ENCODE measurements at regions not wholly inside any gene's neighbourhood (a gene's known extent, or its start where the extent isn't known, plus 50 kb on each side); places are given as distances from the start of the nearest gene placed in this dataset.

DNA sequence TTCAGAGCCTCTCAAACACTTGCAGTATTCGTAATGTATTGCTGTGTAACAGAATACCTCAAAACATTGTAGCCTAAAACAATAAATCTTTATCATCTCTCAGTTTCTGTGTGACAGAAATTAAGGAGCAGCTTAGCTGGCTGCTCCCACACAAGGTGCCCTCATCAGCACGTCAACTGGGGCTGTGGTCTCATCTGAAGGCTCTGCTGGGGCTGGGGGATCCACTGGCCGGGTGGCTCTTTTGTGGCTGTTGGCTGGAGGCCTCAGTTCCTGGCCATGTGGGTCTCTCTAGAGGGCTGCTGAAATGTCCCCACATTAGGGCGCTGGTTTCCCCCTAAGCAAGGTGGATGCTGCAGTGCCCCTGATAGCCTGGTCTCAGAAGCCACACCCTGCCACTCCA is 113.4 kb upstream of the CIBAR2 start:
- ATAC-seq (ENCODE audit: insufficient read depth, low FRiP score) (no peak), DNase-seq (no peak)
- no peak overlapping the region for H3K9ac ChIP-seq (ENCODE audit: insufficient read depth in 1 of 2, low read length in 2 of 2)
- TF ChIP-seq, protein P1, sequence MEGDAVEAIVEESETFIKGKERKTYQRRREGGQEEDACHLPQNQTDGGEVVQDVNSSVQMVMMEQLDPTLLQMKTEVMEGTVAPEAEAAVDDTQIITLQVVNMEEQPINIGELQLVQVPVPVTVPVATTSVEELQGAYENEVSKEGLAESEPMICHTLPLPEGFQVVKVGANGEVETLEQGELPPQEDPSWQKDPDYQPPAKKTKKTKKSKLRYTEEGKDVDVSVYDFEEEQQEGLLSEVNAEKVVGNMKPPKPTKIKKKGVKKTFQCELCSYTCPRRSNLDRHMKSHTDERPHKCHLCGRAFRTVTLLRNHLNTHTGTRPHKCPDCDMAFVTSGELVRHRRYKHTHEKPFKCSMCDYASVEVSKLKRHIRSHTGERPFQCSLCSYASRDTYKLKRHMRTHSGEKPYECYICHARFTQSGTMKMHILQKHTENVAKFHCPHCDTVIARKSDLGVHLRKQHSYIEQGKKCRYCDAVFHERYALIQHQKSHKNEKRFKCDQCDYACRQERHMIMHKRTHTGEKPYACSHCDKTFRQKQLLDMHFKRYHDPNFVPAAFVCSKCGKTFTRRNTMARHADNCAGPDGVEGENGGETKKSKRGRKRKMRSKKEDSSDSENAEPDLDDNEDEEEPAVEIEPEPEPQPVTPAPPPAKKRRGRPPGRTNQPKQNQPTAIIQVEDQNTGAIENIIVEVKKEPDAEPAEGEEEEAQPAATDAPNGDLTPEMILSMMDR (IDR thresholded peaks at IDR 0.05; ENCODE audit: control extremely low read depth, extremely low read depth) = no peak
- H3K4me1 ChIP-seq (ENCODE audit: control insufficient read depth in 5 of 5, insufficient read depth in 5 of 5, low read length in 5 of 5) = peaks cover 0 to 66% (median 21%) of the 10 kb centered on the region in 5 donors
- no peaks in the 10 kb centered on the region for H3K9me3 ChIP-seq (ENCODE audit: control insufficient read depth in 4 of 4, insufficient read depth in 3 of 4, low read length in 3 of 4)
- peaks cover 0 to 3% (median 0%) of the 10 kb centered on the region in 4 donors for H3K36me3 ChIP-seq (ENCODE audit: control insufficient read depth in 4 of 4, insufficient read depth in 4 of 4, low read length in 4 of 4)
- H3K27me3 ChIP-seq (ENCODE audit: control insufficient read depth in 3 of 3, insufficient read depth in 3 of 3, low read length in 2 of 3) = no peaks in the 10 kb centered on the region
- WGBS, 2 donors = 93 to 95% methylated on average over 4 of the region's 4 CpGs
- no peak overlapping the region for H3K4me3 ChIP-seq
- H3K27ac ChIP-seq (ENCODE audit: low read depth in 1 of 2, low read length in 1 of 2) = no peak overlapping the region

DNA sequence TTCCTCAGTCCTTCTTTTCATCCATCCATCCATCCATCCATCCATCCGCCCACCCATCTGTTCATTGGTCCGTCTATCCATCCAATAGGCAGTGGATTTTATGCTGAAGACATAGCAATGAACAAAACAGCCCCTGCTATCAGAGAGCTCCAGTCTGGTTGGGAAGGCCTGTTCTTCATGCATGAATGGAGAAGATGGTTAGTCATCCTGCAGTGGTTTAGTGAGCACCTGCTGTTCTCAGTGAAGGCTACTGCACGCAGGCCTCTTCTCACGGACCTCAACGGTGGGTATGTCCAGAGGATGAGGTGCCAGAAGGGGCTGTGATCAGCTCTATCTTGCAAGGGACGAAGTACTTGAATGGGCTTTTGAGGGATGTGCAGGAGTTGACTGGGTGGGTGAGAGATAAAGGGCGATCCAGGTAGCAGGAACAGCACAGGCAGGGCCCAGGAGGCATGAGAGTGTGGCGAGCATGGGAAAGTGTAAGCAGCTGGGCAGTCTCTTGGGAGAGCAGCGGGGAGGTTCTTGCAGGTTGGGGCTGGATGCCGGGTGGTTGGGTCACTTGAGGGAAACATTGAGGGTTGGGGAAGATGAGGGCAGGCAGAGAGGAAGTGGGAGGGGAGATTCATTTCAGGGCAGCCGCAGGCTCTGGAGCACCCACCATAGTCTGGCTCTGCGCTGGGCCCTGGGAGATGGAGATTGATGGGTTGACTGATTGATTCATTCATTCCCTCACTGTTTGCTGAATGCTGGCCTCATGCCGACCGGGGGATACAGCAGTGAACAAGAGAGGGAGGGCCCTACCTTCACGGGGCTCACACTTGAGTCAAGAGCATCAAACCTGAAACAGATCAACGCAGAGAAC is 115.0 kb upstream of the CIBAR2 start:
- Histone ChIP-seq H3K27me3 (ENCODE audit: control insufficient read depth in 3 of 3, insufficient read depth in 3 of 3, low read length in 2 of 3) (no peaks in the 10 kb centered on the region), H3K36me3 (ENCODE audit: control insufficient read depth in 4 of 4, insufficient read depth in 4 of 4, low read length in 4 of 4) (peaks cover 0 to 3% (median 0%) of the 10 kb centered on the region in 4 donors), H3K9ac (ENCODE audit: insufficient read depth in 1 of 2, low read length in 2 of 2) (no peak overlapping the region), H3K27ac (ENCODE audit: low read depth in 1 of 2, low read length in 1 of 2) (no peak overlapping the region), H3K9me3 (ENCODE audit: control insufficient read depth in 4 of 4, insufficient read depth in 3 of 4, low read length in 3 of 4) (no peaks in the 10 kb centered on the region), H3K4me1 (ENCODE audit: control insufficient read depth in 5 of 5, insufficient read depth in 5 of 5, low read length in 5 of 5) (peaks cover 0 to 61% (median 13%) of the 10 kb centered on the region in 5 donors), H3K4me3 (no peak overlapping the region)
- ATAC-seq (ENCODE audit: insufficient read depth, low FRiP score) (no peak), DNase-seq (no peak)
- TF ChIP-seq, protein P1 (IDR thresholded peaks at IDR 0.05; ENCODE audit: control extremely low read depth, extremely low read depth) = no peak
- 65 to 72% methylated on average over 16 of the region's 16 CpGs for WGBS, 2 donors

GRCh38 chr16:85227946-85228862 is 115.9 kb upstream of the CIBAR2 start:
- Histone ChIP-seq H3K4me3 (no peak overlapping the region), H3K27ac (ENCODE audit: low read depth in 1 of 2, low read length in 1 of 2) (no peak overlapping the region), H3K27me3 (ENCODE audit: control insufficient read depth in 3 of 3, insufficient read depth in 3 of 3, low read length in 2 of 3) (no peaks in the 10 kb centered on the region), H3K9ac (ENCODE audit: insufficient read depth in 1 of 2, low read length in 2 of 2) (no peak overlapping the region), H3K4me1 (ENCODE audit: control insufficient read depth in 5 of 5, insufficient read depth in 5 of 5, low read length in 5 of 5) (peaks cover 0 to 61% (median 22%) of the 10 kb centered on the region in 5 donors), H3K36me3 (ENCODE audit: control insufficient read depth in 4 of 4, insufficient read depth in 4 of 4, low read length in 4 of 4) (peaks cover 0 to 3% (median 0%) of the 10 kb centered on the region in 4 donors), H3K9me3 (ENCODE audit: control insufficient read depth in 4 of 4, insufficient read depth in 3 of 4, low read length in 3 of 4) (no peaks in the 10 kb centered on the region)
- WGBS, 2 donors = 75 to 79% methylated on average over 26 of the region's 26 CpGs
- ATAC-seq (ENCODE audit: insufficient read depth, low FRiP score) = no peak
- DNase-seq = peak; percentile 63 to 78 (median 73)
- TF ChIP-seq, protein P1 (IDR thresholded peaks at IDR 0.05; ENCODE audit: control extremely low read depth, extremely low read depth) = no peak
